Transverse colon (tissue), 4 donors: ENCODE measurements at regions not wholly inside any gene's neighbourhood (a gene's known extent, or its start where the extent isn't known, plus 50 kb on each side); places are given as distances from the start of the nearest gene placed in this dataset.

Experiments
- DNase-seq: peaks from one replicate; pipeline ENCODE4 v3.0.0-alpha.2; 2019
- H3K27ac ChIP-seq, 4 donors: fragments of 200-600 bp; sonication (generic); 2 replicates each; pipeline ENCODE4 v1.5.1; 2016 to 2018; ENCODE audit warnings: inconsistent platforms in 4 of 4
- H3K27me3 ChIP-seq: fragments of 200-600 bp; sonication (generic); 2 replicates; pipeline ENCODE4 v1.5.1; 2017; ENCODE audit warnings: inconsistent platforms
- H3K36me3 ChIP-seq, 4 donors: fragments of 200-600 bp; sonication (generic); 2 replicates each; pipeline ENCODE4 v1.5.1; 2017 to 2019; ENCODE audit warnings: inconsistent platforms in 4 of 4
- H3K4me1 ChIP-seq, 4 donors: fragments of 200-600 bp; sonication (generic); 2 replicates each; pipeline ENCODE4 v1.5.1; 2017 to 2020; ENCODE audit warnings: inconsistent platforms in 4 of 4
- H3K4me3 ChIP-seq, 4 donors: fragments of 200-600 bp; sonication (generic); 1 replicate in 1 of 4; 2 replicates in 3 of 4; pipeline versions ENCODE4 v1.5.1 to v1.6.1; 2017 to 2019; ENCODE audit warnings: inconsistent platforms in 4 of 4
- H3K9me3 ChIP-seq, 2 donors: fragments of 200-600 bp; sonication (generic); 2 replicates each; pipeline ENCODE4 v1.5.1; 2017 to 2019; ENCODE audit warnings: inconsistent platforms in 2 of 2
- CTCF ChIP-seq, 5 experiments: fragments of 200-600 bp in 3 of 5; fragments of 450-650 bp in 2 of 5; sonication (generic) in 3 of 5; IDR thresholded peaks; 1 replicate in 2 of 5; 2 replicates in 3 of 5; pipeline ENCODE4 v1.5.1; 2016 to 2017; ENCODE audit warnings: antibody characterized with exemption in 5 of 5, inconsistent platforms in 3 of 5, mild to moderate bottlenecking in 2 of 5, moderate library complexity in 1 of 5
- EP300 ChIP-seq: sonication (generic); formaldehyde crosslinking; IDR thresholded peaks from one replicate; pipeline ENCODE4 v1.6.1; 2017; ENCODE audit warnings: antibody characterized with exemption, low read depth
- POLR2A ChIP-seq: fragments of 450-650 bp; IDR thresholded peaks from one replicate; pipeline ENCODE4 v1.6.1; 2016; ENCODE audit warnings: antibody characterized with exemption, mild to moderate bottlenecking, moderate library complexity
- POLR2AphosphoS5 ChIP-seq, 3 donors: sonication (generic); formaldehyde crosslinking; IDR thresholded peaks; one replicate each; pipeline ENCODE4 v1.6.1; 2016; ENCODE audit warnings: antibody characterized with exemption in 3 of 3
- WGBS, 2 donors: methylation state at CpG; one replicate each; pipeline ENCODE4 v1.1.5; 2018; ENCODE audit warnings: low coverage in 1 of 2; 5-methylcytosine and 5-hydroxymethylcytosine counted together
- in situ Hi-C, 4 donors: fragments of 200-750 bp; cut with MboI; loops; one replicate each; pipeline versions ENCODE4 v1.15.0 to v1.15.1; 2017; ENCODE audit warnings: low sequenced_read_pairs in 3 of 4, low pct_ligation_motif_present in 1 of 4, low pct_unique_long_range_greater_than_20kb in 1 of 4
- intact Hi-C: fragments of 100-400 bp; cut with DNase I; formaldehyde crosslinking; loops from one replicate; pipeline ENCODE4 v1.15.1; 2023; ENCODE audit warnings: low total_unique reads

- no peaks in the 10 kb centered on the region for H3K4me1 ChIP-seq
- H3K9me3 ChIP-seq = no peaks in the 10 kb centered on the region
- no peak for TF ChIP-seq POLR2AphosphoS5 (IDR thresholded peaks at IDR 0.05)
- no peak for TF ChIP-seq POLR2A
- TF ChIP-seq EP300 = no peak
- no peak for TF ChIP-seq CTCF (IDR thresholded peaks at IDR 0.05)
- in situ Hi-C loops (no loop called here), intact Hi-C loops (no loop called here)
- H3K27ac ChIP-seq = no peak overlapping the region
- H3K4me3 ChIP-seq = no peak overlapping the region
- H3K36me3 ChIP-seq = no peaks in the 10 kb centered on the region
- WGBS, 2 donors = 51 to 66% methylated on average over 4 of the region's 4 CpGs
- DNase-seq = no peak
- H3K27me3 ChIP-seq = no peaks in the 10 kb centered on the region
Observed at GRCh38 chr12:108441549-108441948, 73.5 kb upstream of the FICD start.

- H3K4me1 ChIP-seq = no peaks in the 10 kb centered on the region
- DNase-seq = no peak
- no peaks in the 10 kb centered on the region for H3K36me3 ChIP-seq
- H3K27ac ChIP-seq = no peak overlapping the region
- whole genome bisulfite sequencing, 2 donors = 76 to 87% methylated on average over 2 of the region's 2 CpGs
- H3K27me3 ChIP-seq = no peaks in the 10 kb centered on the region
- no peak for TF ChIP-seq POLR2AphosphoS5 (IDR thresholded peaks at IDR 0.05)
- no peak for TF ChIP-seq EP300
- TF ChIP-seq POLR2A = no peak
- H3K4me3 ChIP-seq = no peak overlapping the region
- H3K9me3 ChIP-seq = no peaks in the 10 kb centered on the region
- intact Hi-C loops = no loop called here
- in situ Hi-C loops = no loop called here
Observed at GRCh38 chr12:108440736-108441135, 74.3 kb upstream of the FICD start.

- in situ Hi-C loops (no loop called here), intact Hi-C loops (no loop called here)
- H3K4me1 ChIP-seq = no peaks in the 10 kb centered on the region
- no peaks in the 10 kb centered on the region for H3K36me3 ChIP-seq
- no peaks in the 10 kb centered on the region for H3K27me3 ChIP-seq
- no peak for TF ChIP-seq CTCF (IDR thresholded peaks at IDR 0.05)
- no peak for TF ChIP-seq POLR2AphosphoS5 (IDR thresholded peaks at IDR 0.05)
- no peak for TF ChIP-seq EP300
- no peak for TF ChIP-seq POLR2A
- no peaks in the 10 kb centered on the region for H3K9me3 ChIP-seq
- no peak for DNase-seq
- H3K4me3 ChIP-seq = no peak overlapping the region
- H3K27ac ChIP-seq = no peak overlapping the region
- WGBS, 2 donors = 57% methylated on average over 1 of the region's 1 CpG; no CpG with 5 or more reads in 1 of the 2 donors
Observed at GRCh38 chr12:108438667-108439066, 76.4 kb upstream of the FICD start.

DNA sequence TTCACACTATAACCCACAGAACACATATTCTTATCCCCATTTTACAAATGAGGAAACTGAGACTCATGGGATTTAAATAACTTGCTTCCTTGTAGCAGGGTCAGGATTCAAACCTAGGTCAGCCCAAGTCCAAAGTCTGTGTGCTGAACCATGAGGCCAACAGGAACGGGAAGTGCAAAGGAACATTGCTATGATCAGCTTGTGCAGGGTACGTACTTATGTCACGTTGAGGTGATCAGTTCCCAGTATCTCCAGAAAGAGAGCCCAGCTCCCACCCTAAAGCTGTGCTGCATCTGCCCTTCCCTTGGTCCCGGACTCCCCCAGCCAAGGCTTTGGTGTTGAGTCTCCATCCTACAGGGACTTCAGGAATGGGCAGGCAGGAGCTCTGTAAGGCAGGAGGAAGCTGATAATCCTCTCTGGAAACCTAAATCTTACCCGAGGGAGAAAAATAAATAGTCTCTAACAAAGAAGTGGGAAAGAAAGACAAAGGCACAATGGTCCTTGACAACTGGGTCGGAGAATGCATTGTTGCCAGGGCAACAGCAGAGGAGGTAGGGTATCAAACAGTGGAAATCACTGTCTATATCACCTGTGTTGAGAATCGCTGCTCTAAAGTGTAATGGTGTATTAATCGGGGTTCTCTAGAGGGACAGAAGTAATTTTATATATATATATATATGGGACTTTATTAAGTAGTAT, 82.5 kb upstream of the FICD start:
- H3K27ac ChIP-seq = no peak overlapping the region
- DNase-seq = no peak
- intact Hi-C loops (no loop called here), in situ Hi-C loops (no loop called here)
- 74 to 80% methylated on average over 6 to 8 of the region's 8 CpGs for WGBS, 2 donors
- no peak for TF ChIP-seq CTCF (IDR thresholded peaks at IDR 0.05)
- no peak for TF ChIP-seq POLR2A
- TF ChIP-seq POLR2AphosphoS5 (IDR thresholded peaks at IDR 0.05) = no peak
- no peak for TF ChIP-seq EP300
- no peaks in the 10 kb centered on the region for H3K27me3 ChIP-seq
- no peaks in the 10 kb centered on the region for H3K9me3 ChIP-seq
- no peak overlapping the region for H3K4me3 ChIP-seq
- no peaks in the 10 kb centered on the region for H3K4me1 ChIP-seq
- H3K36me3 ChIP-seq = no peaks in the 10 kb centered on the region

- Histone ChIP-seq H3K9me3 (no peaks in the 10 kb centered on the region), H3K36me3 (no peaks in the 10 kb centered on the region), H3K4me3 (no peak overlapping the region), H3K27ac (no peak overlapping the region), H3K4me1 (no peaks in the 10 kb centered on the region), H3K27me3 (no peaks in the 10 kb centered on the region)
- DNase-seq = no peak
- intact Hi-C loops = no loop called here
- TF ChIP-seq CTCF (IDR thresholded peaks at IDR 0.05) (no peak), POLR2AphosphoS5 (IDR thresholded peaks at IDR 0.05) (no peak), POLR2A (no peak), EP300 (no peak)
- 38% methylated on average over 1 of the region's 1 CpG; no CpG with 5 or more reads in 1 of the 2 donors for WGBS, 2 donors
- in situ Hi-C loops = no loop called here
Observed at GRCh38 chr12:108430926-108431325, 84.2 kb upstream of the FICD start.
